T-helper 2 cell treated with Interferon-gamma antibody and Interleukin-4, amounts not matched to agents 5 μg/mL and 100 μg/mL, for 36 hours (primary cell): ENCODE measurements at regions not wholly inside any gene's neighbourhood (a gene's known extent, or its start where the extent isn't known, plus 50 kb on each side); places are given as distances from the start of the nearest gene placed in this dataset.
"Not testable (repeated sequence)": the region's sequence is repeated elsewhere in the genome, so short reads cannot be mapped to it uniquely, and the experiment has no call there.

Experiments used
- DNase-seq: peaks from one replicate; pipeline ENCODE4 v3.0.0; 2021; ENCODE audit warnings: low spot score
- H3K27ac Mint-ChIP-seq: one replicate; pipeline ENCODE4 v1.8.0; 2021; ENCODE audit warnings: mild to moderate bottlenecking, mixed read lengths
- H3K27me3 Mint-ChIP-seq: one replicate; pipeline ENCODE4 v1.8.0; 2021; ENCODE audit warnings: low read depth, mixed read lengths
- H3K36me3 Mint-ChIP-seq: one replicate; pipeline ENCODE4 v1.8.0; 2021; ENCODE audit warnings: low read depth, mixed read lengths
- H3K4me1 Mint-ChIP-seq: one replicate; pipeline ENCODE4 v1.8.0; 2021; ENCODE audit warnings: low read depth, mixed read lengths
- H3K4me3 Mint-ChIP-seq: one replicate; pipeline ENCODE4 v1.8.0; 2022; ENCODE audit warnings: mild to moderate bottlenecking, moderate library complexity, mixed read lengths
- H3K9me3 Mint-ChIP-seq: one replicate; pipeline ENCODE4 v1.8.0; 2021; ENCODE audit warnings: mixed read lengths

- H3K4me1 Mint-ChIP-seq, H3K27ac Mint-ChIP-seq, DNase-seq, H3K9me3 Mint-ChIP-seq, H3K4me3 Mint-ChIP-seq, H3K36me3 Mint-ChIP-seq, H3K27me3 Mint-ChIP-seq: not testable (repeated sequence)
Observed at GRCh38 chr21:8427790-8428667, 2093.4 kb upstream of the TPTE start.

- H3K9me3 Mint-ChIP-seq, DNase-seq, H3K27me3 Mint-ChIP-seq, H3K4me1 Mint-ChIP-seq, H3K36me3 Mint-ChIP-seq, H3K27ac Mint-ChIP-seq, H3K4me3 Mint-ChIP-seq: not testable (repeated sequence)
Observed at GRCh38 chr21:8428668-8429456, 2092.5 kb upstream of the TPTE start.

GRCh38 chr21:8434710-8435109 lies 2086.7 kb upstream of the TPTE start:
- H3K27ac Mint-ChIP-seq, H3K36me3 Mint-ChIP-seq, H3K27me3 Mint-ChIP-seq, H3K9me3 Mint-ChIP-seq, H3K4me1 Mint-ChIP-seq, DNase-seq, H3K4me3 Mint-ChIP-seq: not testable (repeated sequence)

- H3K9me3 Mint-ChIP-seq, H3K36me3 Mint-ChIP-seq: not testable (repeated sequence)
Observed at GRCh38 chr21:8443093-8443492, 2078.3 kb upstream of the TPTE start.

GRCh38 chr21:8449807-8450206 lies 2071.6 kb upstream of the TPTE start:
- not testable (repeated sequence) for DNase-seq, H3K9me3 Mint-ChIP-seq, H3K27me3 Mint-ChIP-seq, H3K36me3 Mint-ChIP-seq, H3K4me3 Mint-ChIP-seq, H3K27ac Mint-ChIP-seq, H3K4me1 Mint-ChIP-seq

More at GRCh38 chr21:8443093-8443492, 2078.3 kb upstream of the TPTE start:
- not testable (repeated sequence) for DNase-seq, H3K27me3 Mint-ChIP-seq, H3K4me1 Mint-ChIP-seq, H3K4me3 Mint-ChIP-seq, H3K27ac Mint-ChIP-seq

GRCh38 chr21:8455279-8456128 lies 2065.9 kb upstream of the TPTE start:
- not testable (repeated sequence) for H3K27me3 Mint-ChIP-seq, H3K27ac Mint-ChIP-seq, DNase-seq, H3K36me3 Mint-ChIP-seq, H3K4me3 Mint-ChIP-seq, H3K9me3 Mint-ChIP-seq, H3K4me1 Mint-ChIP-seq

- not testable (repeated sequence) for H3K4me3 Mint-ChIP-seq, H3K4me1 Mint-ChIP-seq, DNase-seq
Observed at GRCh38 chr21:8464403-8465152, 2056.8 kb upstream of the TPTE start.

GRCh38 chr21:8466642-8467041 lies 2054.7 kb upstream of the TPTE start:
- not testable (repeated sequence) for H3K36me3 Mint-ChIP-seq, H3K4me3 Mint-ChIP-seq, H3K9me3 Mint-ChIP-seq, DNase-seq, H3K27ac Mint-ChIP-seq, H3K4me1 Mint-ChIP-seq, H3K27me3 Mint-ChIP-seq

More at GRCh38 chr21:8464403-8465152, 2056.8 kb upstream of the TPTE start:
- H3K27me3 Mint-ChIP-seq, H3K9me3 Mint-ChIP-seq, H3K36me3 Mint-ChIP-seq, H3K27ac Mint-ChIP-seq: not testable (repeated sequence)
